NCI-H446 treated with DMSO at 0.1 percent for 48 hours (cell line): ENCODE measurements at regions not wholly inside any gene's neighbourhood (a gene's known extent, or its start where the extent isn't known, plus 50 kb on each side); places are given as distances from the start of the nearest gene placed in this dataset.
A peak's percentile ranks its signal among the peaks of the same experiment; 100 is the strongest.

ENCODE experiments used
- DNase-seq: peaks from one replicate; lab custom pipeline; 2025; lab: John Stamatoyannopoulos, UW

DNA sequence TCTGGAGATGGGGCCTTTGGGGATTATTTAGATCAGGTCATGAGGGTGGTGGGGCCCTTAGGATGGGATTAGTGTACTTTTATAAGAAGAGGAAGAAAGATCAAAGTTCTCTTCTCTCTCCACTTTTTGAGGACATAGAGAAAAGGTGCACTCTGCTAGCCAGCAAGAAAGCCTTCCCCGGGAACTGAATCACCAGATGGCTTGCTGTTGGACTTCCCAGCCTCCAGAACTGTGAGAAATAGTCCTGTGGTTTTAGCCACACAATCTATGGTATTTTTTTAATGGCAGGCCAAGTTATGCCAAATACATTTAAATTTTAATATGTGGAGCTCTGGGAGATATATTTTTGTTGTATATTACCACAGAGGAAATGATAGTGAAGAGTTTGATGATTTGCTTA, 385.8 kb downstream of the KLF12 start:
- DNase-seq, result no peak

- no peak for DNase-seq
These were observed 389.0 kb downstream of the KLF12 start for GRCh38 chr13:73745190-73745589.

- DNase-seq, result no peak
These were observed 391.2 kb downstream of the KLF12 start for GRCh38 chr13:73742982-73743381.

DNA sequence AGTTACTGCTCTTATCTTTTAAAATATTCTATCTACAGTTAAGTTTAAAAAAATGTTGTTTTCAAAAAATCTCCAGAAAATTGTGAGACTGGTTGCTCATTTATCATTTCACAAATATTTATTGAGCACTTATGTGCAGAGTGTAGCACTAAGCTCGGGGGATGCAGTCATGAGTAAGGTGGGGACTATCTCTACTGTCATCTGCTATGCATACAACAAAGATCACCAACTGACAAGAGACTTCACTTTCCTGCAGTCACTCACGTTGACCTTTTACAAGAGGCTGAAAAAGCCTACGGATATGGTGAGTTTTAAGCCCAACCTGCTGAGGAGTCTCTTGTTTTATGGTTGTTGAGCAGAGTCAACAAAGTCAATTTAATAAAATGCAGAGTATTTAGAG, 392.5 kb downstream of the KLF12 start:
- no peak for DNase-seq

DNA sequence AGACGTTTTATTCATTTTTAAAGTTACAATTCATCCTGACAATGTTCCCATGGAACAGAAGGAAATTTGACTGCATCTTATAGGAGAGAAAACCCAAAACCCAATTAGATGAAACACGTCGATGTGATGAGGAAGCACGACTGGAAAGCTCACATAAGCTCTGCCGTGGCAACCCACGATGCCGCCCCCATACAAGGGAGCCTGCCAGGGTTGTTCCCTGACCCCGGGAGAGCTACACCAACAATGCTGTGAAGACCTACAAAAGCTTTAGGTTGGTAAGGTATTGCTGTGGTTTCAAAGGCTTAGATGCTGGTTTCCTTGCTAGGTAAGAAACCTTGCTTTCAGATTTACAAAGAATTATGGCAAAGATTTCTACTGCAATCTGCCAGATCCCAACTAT, 393.1 kb downstream of the KLF12 start:
- no peak for DNase-seq

- DNase-seq, result no peak
These were observed 393.5 kb downstream of the KLF12 start for GRCh38 chr13:73740666-73741065.

- no peak for DNase-seq
These were observed 394.8 kb downstream of the KLF12 start for GRCh38 chr13:73739394-73739793.

GRCh38 chr13:73738626-73739025, 395.6 kb downstream of the KLF12 start:
- no peak for DNase-seq

GRCh38 chr13:73737214-73737613, 397.0 kb downstream of the KLF12 start:
- no peak for DNase-seq

- no peak for DNase-seq
These were observed 400.5 kb downstream of the KLF12 start for GRCh38 chr13:73733706-73734105.

- DNase-seq, result no peak
These were observed 401.9 kb downstream of the KLF12 start for GRCh38 chr13:73732350-73732749.

DNA sequence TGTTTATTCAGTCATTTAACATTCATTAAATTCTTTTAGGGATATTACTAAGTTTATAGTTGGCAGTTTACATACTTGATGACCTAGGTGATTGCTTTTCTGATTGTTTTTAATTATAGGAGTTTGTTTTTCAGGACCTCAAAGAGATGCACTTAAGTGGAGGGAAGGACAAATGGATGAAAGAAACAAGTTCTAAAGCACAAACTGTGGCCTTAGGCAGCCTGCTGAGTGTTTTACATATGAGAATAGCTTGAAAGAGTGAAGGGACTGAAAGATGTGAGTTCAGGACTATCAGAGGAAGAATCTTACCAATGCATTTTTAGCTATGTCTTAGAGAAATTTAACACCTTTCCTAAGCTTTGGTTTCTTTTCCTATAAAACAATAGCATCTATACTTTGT, 402.6 kb downstream of the KLF12 start:
- no peak for DNase-seq

DNA sequence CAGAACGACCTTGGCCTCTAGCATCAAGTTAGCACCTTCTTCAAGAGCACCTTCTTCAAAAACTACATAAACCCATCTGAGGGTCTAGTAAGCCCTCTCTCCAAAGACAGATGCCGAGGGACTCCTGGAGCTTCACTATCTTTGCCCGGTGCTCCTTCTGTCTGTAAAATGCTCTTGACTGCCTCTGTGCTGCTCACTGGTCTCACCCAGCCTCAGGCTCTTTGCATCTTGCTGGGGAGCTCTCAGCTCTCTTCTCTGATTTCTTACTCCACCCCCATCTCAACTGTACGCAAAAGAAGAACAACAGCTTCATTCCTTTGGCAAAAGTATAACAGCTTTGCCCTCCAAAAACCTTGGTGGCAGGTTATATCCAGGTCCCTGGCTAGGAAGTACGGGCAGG, 404.2 kb downstream of the KLF12 start:
- no peak for DNase-seq

DNA sequence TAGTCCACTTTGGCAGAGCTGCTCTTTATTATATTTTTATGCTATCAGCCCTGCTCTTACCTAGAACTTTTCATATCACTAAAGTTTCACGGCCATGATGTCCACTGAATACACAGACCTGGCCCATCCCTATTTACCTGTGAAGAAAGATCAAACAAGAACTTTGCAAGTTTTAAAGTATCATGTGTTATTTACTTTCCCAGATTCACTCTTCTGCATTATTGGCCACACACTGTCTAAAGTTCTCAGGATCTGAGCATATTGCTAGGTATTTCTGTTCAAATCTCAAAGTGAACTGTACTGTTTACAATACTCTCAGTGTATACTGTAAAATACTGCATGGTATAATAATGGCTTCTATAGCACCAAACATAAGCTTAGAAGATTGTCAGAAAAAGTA, 405.2 kb downstream of the KLF12 start:
- no peak for DNase-seq

- DNase-seq, result no peak
These were observed 412.1 kb downstream of the KLF12 start for GRCh38 chr13:73722120-73722519.

GRCh38 chr13:73721571-73721970, 412.6 kb downstream of the KLF12 start:
- no peak for DNase-seq

DNA sequence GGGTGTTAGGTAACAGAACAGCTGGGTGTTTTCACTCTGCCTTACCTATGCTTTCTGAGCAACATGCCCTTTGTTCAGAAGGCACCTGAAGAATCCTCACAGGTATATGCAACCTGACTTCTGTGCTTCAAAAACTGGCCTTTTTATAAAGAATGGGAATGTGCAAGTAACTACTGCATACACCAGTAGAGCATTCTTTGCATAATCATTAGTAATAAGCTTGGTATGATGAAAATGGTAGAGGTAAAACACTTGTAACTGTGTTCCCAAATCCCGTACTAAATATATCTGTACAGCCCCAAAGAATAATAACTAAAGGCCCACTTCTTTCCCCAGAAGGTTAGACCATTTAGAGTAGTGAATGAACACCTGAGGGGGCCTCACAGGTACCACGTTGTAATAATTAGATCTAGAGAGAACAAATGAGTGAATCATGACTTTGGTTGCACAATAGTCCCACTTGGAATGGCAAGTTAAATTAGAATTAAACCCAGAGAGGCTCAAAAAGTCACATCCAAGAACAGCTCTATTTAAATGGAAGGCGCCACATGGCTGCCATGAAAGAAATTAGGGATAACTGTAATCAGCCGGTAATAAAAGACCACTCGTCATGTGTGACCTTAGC, 413.9 kb downstream of the KLF12 start:
- no peak for DNase-seq

GRCh38 chr13:73718246-73718645, 416.0 kb downstream of the KLF12 start:
- DNase-seq, result no peak

DNA sequence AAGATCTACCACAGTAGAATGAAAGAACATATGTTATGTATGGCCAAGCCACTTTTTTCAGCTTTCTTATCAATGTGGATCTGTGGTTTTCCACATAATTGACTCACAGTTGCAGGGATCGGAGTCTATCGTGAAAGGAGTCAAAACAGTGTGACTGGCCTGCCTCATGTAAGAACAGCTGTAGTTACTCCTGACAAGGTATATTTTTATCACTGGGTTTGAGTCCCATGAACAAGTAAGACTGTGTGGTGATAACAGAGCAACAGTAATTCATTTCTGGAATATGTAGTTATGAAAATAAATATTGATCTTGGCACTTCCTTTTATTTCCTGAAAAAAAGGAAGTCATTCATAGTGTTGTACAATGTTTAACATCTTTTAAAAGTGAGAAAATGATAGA, 416.6 kb downstream of the KLF12 start:
- DNase-seq, result no peak

DNA sequence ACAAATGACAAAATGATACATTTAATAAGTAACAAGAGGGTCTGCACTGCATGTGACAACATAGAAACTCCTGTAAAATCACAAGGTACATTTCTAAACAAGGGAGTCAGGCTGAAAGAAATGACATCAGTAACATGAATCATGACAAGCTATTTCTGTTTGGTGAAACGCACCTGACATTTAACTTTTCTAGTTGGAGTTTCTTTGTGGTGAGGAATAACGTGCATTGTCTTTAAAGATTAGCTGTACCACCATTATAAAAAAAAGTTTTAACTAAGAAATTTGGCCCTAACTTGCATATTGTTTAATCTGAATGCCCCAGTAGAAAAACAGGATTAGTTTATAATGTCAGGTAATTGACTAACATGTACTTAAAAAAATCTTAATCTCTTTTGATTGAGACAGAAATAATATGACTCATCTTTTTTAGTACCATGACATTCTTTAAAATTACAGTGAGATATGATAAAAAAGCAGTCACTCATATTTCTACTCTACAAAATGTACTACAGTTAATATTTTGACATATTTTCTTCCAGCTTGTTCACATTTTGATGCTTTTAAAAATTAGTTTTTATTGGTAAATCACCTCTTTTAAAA, 418.2 kb downstream of the KLF12 start:
- DNase-seq, result no peak

DNA sequence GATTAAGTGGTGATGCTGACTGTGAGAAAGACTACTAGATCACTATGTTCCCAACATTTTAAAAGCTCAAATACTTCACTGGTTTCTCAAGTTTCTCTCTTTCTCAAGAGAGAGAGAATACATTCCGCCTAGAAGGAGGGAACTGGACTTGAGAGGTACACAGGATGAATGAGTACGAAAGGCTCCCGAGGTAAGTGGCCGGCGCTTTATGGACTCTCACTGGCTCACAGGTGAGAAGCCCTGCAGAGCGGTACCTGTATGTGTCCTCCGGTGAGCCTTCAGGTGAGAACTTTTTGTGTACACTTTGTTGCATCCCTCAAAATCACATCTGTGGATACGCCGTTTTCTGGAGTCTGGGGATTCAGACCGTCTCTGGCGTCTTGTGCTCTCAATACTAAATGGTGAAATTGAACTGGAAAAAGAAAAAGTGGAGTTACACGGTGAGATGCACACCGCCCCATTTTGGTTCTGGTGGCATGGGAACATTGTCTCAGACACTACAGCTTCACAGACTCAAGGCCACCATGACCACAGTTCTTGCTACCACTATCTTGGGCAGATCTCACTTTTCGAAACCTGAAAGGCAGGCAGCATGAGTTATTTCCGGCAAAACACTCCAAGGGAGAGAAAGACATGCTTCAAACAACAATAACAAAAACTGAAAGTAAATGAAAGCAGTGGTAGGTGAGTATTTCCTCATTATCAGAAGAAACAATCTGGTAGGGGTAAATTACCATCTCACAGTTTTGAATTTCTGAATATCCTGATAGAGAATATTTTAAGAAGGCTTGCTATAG, 418.9 kb downstream of the KLF12 start:
- no peak for DNase-seq

DNA sequence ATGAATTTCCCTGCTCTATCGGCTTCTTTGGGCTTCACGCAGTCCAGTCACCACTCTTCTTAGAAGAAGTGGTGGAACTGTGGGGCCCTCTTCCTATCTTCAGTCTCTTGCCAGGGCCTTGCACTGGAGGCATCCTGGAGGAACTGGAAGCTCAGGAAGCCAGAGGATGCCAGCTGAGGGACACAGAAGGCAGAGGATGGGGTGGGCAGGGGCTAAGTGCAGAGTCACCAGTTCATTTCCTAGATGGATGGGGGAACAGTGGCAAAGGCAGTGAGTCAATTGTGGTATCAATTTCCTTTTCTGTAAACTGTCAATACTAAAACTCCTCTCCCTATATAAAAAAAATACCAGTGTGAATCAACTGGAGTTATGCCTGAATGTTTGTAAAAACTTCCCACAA, 419.7 kb downstream of the KLF12 start:
- DNase-seq, result no peak

DNA sequence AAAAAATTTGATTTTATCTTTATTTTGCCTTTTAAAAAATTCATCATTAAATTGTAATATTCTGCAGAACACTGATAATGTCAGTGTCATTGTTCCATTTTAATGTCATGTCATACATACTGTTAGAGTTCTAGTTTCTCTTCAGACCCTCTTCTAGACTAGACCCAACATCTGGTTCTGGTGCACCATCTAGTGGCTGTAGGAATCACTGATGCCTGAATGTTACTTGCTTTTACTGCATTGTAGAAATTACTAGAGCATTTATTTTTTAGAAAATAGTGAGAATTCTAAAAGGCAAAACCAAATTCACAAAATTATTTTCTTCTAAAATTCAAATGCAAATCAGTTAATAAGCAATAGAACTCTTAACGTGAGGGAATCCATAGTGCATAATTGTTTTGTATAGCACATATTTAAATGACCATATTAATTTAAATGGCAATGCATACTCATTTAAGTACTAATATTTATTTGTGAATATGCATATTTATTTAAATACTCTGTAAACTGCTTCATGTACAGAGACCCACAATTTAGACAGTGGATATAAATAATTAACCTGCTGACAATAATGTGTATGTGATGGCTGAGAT, 425.7 kb downstream of the KLF12 start:
- DNase-seq, result peak; percentile 3
